GM12878 (cell line): ENCODE measurements at regions not wholly inside any gene's neighbourhood (a gene's known extent, or its start where the extent isn't known, plus 50 kb on each side); places are given as distances from the start of the nearest gene placed in this dataset.

ENCODE experiments used
- GATAD2B ChIP-seq: fragments of 450-650 bp; conservative IDR thresholded peaks from 2 replicates; pipeline ENCODE4 v1.6.1; 2017; ENCODE audit warnings: low read depth, mild to moderate bottlenecking, moderate library complexity
- HCFC1 ChIP-seq: fragments of 150-350 bp; IDR thresholded peaks from 2 replicates; pipeline ENCODE4 v1.6.1; 2014; ENCODE audit warnings: low read length
- JUNB ChIP-seq: IDR thresholded peaks from 2 replicates; pipeline ENCODE4 v1.6.1; 2016; ENCODE audit warnings: antibody characterized with exemption, mild to moderate bottlenecking
- PAX8 ChIP-seq: fragments of 450-650 bp; IDR thresholded peaks from 2 replicates; pipeline ENCODE4 v1.6.1; 2017; ENCODE audit warnings: mild to moderate bottlenecking, moderate library complexity
- TAF1 ChIP-seq: IDR thresholded peaks from 2 replicates; pipeline ENCODE4 v1.6.1; 2011; ENCODE audit warnings: mild to moderate bottlenecking, low read depth, low read length, borderline replicate concordance
- TF ChIP-seq, protein P1 (sequence below): fragments of 450-650 bp; IDR thresholded peaks from 2 replicates; pipeline ENCODE4 v1.6.1; 2016; ENCODE audit warnings: mild to moderate bottlenecking, moderate library complexity, borderline replicate concordance
- TF ChIP-seq, protein P2 (sequence below): IDR thresholded peaks from 2 replicates; pipeline ENCODE4 v1.6.1; 2012; ENCODE audit warnings: mild to moderate bottlenecking, low read depth, low read length

DNA sequence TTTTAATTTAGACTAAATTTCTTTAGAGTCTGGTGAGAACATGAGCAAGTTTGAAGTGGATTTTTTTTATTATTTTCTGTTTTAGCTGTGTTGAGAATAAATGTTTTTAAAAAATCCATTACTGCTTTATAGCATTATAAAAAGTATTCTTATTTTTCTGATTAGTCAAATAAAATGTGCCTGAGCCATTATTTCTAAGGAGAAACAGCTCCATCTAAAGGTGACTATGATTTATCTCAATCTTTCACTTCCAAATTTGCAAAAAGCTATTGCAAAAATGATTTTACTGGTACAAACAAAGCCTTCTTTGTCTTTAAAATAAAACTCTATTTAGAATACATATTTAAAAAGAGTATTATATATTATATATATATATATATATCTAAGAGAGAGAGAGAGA, 959.2 kb downstream of the FAM133A start (continued):
- TF ChIP-seq, protein P1, sequence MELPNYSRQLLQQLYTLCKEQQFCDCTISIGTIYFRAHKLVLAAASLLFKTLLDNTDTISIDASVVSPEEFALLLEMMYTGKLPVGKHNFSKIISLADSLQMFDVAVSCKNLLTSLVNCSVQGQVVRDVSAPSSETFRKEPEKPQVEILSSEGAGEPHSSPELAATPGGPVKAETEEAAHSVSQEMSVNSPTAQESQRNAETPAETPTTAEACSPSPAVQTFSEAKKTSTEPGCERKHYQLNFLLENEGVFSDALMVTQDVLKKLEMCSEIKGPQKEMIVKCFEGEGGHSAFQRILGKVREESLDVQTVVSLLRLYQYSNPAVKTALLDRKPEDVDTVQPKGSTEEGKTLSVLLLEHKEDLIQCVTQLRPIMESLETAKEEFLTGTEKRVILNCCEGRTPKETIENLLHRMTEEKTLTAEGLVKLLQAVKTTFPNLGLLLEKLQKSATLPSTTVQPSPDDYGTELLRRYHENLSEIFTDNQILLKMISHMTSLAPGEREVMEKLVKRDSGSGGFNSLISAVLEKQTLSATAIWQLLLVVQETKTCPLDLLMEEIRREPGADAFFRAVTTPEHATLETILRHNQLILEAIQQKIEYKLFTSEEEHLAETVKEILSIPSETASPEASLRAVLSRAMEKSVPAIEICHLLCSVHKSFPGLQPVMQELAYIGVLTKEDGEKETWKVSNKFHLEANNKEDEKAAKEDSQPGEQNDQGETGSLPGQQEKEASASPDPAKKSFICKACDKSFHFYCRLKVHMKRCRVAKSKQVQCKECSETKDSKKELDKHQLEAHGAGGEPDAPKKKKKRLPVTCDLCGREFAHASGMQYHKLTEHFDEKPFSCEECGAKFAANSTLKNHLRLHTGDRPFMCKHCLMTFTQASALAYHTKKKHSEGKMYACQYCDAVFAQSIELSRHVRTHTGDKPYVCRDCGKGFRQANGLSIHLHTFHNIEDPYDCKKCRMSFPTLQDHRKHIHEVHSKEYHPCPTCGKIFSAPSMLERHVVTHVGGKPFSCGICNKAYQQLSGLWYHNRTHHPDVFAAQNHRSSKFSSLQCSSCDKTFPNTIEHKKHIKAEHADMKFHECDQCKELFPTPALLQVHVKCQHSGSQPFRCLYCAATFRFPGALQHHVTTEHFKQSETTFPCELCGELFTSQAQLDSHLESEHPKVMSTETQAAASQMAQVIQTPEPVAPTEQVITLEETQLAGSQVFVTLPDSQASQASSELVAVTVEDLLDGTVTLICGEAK, result no peak
- TF ChIP-seq GATAD2B (no peak), PAX8 (no peak), TAF1 (no peak), HCFC1 (no peak), JUNB (no peak)
- TF ChIP-seq, protein P2, sequence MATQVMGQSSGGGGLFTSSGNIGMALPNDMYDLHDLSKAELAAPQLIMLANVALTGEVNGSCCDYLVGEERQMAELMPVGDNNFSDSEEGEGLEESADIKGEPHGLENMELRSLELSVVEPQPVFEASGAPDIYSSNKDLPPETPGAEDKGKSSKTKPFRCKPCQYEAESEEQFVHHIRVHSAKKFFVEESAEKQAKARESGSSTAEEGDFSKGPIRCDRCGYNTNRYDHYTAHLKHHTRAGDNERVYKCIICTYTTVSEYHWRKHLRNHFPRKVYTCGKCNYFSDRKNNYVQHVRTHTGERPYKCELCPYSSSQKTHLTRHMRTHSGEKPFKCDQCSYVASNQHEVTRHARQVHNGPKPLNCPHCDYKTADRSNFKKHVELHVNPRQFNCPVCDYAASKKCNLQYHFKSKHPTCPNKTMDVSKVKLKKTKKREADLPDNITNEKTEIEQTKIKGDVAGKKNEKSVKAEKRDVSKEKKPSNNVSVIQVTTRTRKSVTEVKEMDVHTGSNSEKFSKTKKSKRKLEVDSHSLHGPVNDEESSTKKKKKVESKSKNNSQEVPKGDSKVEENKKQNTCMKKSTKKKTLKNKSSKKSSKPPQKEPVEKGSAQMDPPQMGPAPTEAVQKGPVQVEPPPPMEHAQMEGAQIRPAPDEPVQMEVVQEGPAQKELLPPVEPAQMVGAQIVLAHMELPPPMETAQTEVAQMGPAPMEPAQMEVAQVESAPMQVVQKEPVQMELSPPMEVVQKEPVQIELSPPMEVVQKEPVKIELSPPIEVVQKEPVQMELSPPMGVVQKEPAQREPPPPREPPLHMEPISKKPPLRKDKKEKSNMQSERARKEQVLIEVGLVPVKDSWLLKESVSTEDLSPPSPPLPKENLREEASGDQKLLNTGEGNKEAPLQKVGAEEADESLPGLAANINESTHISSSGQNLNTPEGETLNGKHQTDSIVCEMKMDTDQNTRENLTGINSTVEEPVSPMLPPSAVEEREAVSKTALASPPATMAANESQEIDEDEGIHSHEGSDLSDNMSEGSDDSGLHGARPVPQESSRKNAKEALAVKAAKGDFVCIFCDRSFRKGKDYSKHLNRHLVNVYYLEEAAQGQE, result no peak
